ENCODE measurements at regions not wholly inside any gene's neighbourhood (a gene's known extent, or its start where the extent isn't known, plus 50 kb on each side); places are given as distances from the start of the nearest gene placed in this dataset.

DNA sequence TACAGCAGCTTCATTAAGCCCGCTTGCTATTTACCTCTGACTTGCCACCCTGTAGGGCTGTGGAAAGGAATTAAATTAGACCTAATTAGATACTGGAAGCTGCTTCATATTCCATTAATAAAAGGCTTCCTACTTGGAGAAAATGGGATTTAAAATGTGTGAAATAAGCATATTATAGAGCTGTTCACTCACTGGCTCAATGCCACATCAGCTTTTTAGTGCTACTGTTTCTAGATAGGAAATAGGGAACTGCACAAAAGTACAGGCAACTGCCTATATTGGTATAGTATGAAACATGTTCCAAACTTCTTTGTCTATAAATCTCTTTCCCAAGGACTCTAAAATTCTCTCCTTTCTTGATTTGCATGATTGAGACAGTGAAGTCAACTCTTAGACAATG, 407.9 kb upstream of the AADAT start:
- intact Hi-C loops (cut with DNase I): no loop called here
- no peak overlapping the region for H3K4me3 ChIP-seq
- H3K27me3 ChIP-seq: no peaks in the 10 kb centered on the region
- no peaks in the 10 kb centered on the region for H3K9me3 ChIP-seq
- TF ChIP-seq POLR2A (IDR thresholded peaks at IDR 0.05): no peak
- TF ChIP-seq, protein P1, sequence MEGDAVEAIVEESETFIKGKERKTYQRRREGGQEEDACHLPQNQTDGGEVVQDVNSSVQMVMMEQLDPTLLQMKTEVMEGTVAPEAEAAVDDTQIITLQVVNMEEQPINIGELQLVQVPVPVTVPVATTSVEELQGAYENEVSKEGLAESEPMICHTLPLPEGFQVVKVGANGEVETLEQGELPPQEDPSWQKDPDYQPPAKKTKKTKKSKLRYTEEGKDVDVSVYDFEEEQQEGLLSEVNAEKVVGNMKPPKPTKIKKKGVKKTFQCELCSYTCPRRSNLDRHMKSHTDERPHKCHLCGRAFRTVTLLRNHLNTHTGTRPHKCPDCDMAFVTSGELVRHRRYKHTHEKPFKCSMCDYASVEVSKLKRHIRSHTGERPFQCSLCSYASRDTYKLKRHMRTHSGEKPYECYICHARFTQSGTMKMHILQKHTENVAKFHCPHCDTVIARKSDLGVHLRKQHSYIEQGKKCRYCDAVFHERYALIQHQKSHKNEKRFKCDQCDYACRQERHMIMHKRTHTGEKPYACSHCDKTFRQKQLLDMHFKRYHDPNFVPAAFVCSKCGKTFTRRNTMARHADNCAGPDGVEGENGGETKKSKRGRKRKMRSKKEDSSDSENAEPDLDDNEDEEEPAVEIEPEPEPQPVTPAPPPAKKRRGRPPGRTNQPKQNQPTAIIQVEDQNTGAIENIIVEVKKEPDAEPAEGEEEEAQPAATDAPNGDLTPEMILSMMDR (IDR thresholded peaks at IDR 0.05): no peak
- no peaks in the 10 kb centered on the region for H3K4me1 ChIP-seq
- no peak overlapping the region for H3K27ac ChIP-seq
- H3K36me3 ChIP-seq: no peaks in the 10 kb centered on the region
- no peak for DNase-seq
- 67 to 85% methylated on average over 1 of the region's 1 CpG for WGBS, 2 donors

DNA sequence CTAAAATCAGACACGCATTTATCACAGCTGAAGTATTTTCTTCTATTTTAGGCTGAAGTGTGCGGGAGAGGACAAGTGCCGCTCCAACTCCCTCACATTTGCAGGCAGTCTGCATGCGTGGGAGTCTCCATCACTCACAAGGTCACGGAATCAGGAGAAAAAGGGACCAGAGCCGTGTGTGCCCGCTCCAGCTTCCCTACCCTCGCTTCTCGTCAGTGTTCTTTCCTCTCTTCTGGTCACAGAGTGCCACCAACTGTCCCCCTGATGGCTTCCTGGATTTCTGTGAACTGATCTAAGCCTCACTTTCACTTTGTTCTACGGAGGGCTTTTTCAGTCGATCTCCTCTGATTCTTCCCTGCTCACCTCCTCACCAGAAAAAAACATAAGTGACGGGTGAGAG, 407.4 kb upstream of the AADAT start:
- no peak for DNase-seq
- H3K9me3 ChIP-seq: no peaks in the 10 kb centered on the region
- intact Hi-C loops (cut with DNase I): no loop called here
- no peak overlapping the region for H3K27ac ChIP-seq
- H3K36me3 ChIP-seq: no peaks in the 10 kb centered on the region
- H3K4me3 ChIP-seq: peak overlapping the region in 1 of 4 donors; percentile 8
- H3K27me3 ChIP-seq: no peaks in the 10 kb centered on the region
- TF ChIP-seq, protein P1 (IDR thresholded peaks at IDR 0.05): no peak
- no peak for TF ChIP-seq POLR2A (IDR thresholded peaks at IDR 0.05)
- H3K4me1 ChIP-seq: no peaks in the 10 kb centered on the region
- 75 to 80% methylated on average over 11 to 12 of the region's 12 CpGs for WGBS, 2 donors

DNA sequence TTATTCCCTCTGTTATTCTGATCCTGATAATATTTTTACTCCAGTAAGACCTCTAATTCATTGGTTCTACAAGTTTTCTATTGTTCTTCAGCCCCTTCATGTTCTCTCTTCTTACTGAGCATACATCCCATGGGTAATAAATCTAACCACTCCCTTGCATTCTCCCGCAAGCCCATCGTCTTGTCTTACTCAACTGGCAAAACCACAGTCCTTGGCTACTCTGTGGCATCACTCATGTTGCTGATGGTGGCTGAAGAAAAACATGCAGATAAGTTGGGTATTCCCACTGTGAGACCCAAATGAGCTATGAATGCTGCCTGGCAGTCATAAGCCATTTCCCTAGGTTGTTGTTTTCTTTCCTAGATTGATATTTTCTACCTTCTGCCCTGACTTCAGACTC, 402.2 kb upstream of the AADAT start:
- H3K4me3 ChIP-seq: no peak overlapping the region
- no peaks in the 10 kb centered on the region for H3K4me1 ChIP-seq
- no peaks in the 10 kb centered on the region for H3K36me3 ChIP-seq
- H3K27ac ChIP-seq: no peak overlapping the region
- TF ChIP-seq, protein P1 (IDR thresholded peaks at IDR 0.05): no peak
- TF ChIP-seq POLR2A (IDR thresholded peaks at IDR 0.05): no peak
- no peak for DNase-seq
- intact Hi-C loops (cut with DNase I): no loop called here
- WGBS, 2 donors: 39 to 93% methylated on average over 2 of the region's 2 CpGs
- H3K9me3 ChIP-seq: no peaks in the 10 kb centered on the region
- no peaks in the 10 kb centered on the region for H3K27me3 ChIP-seq

DNA sequence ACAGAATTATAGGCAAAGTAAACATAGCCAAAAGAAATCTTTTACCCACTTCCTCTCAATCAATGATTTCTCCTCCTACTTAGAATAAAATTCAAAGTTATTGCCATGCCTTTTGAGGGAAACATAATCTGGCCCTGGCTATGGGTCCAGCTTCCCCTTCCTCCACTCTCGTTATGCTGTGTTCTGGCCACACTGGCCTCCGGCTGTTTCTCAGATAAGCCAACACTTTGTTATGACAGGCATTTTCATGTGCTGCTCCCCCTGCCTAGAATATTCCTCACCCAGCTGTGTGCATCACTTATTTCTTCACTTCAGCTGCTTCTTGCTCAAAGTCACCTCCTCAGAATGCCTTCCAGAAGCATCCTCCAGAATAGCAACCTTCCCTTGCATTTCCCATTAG, 386.6 kb upstream of the AADAT start:
- Histone ChIP-seq H3K36me3 (no peaks in the 10 kb centered on the region), H3K4me1 (no peaks in the 10 kb centered on the region), H3K9me3 (no peaks in the 10 kb centered on the region), H3K27me3 (no peaks in the 10 kb centered on the region), H3K4me3 (no peak overlapping the region), H3K27ac (no peak overlapping the region)
- DNase-seq: no peak
- TF ChIP-seq, protein P1 (IDR thresholded peaks at IDR 0.05): no peak
- no peak for TF ChIP-seq POLR2A (IDR thresholded peaks at IDR 0.05)
- 30 to 38% methylated on average over 2 of the region's 2 CpGs for WGBS, 2 donors
- intact Hi-C loops (cut with DNase I): no loop called here

DNA sequence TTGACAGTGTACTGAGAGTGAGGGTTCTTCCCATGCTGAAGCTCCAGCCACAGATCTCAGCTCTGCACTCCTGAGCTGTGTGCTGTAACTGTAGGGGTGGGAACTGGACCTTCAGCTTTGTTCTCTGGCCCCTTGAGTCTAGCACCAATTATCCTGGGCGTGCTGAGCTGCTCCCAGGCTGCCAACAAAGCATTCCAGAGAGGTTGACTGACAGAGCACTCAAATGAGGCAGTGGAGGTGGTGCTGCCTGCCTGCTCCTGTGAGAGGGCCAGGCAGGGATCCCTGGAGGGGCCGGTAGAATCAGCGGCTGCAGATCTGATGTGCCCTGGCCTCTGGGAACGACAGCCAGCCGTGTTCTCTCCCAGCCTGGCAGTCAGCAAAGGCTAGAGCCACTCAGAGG, 375.7 kb upstream of the AADAT start:
- H3K36me3 ChIP-seq: no peaks in the 10 kb centered on the region
- H3K27me3 ChIP-seq: no peaks in the 10 kb centered on the region
- WGBS, 2 donors: 69% methylated on average over 4 of the region's 5 CpGs; no CpG with 5 or more reads in 1 of the 2 donors
- no peak for DNase-seq
- intact Hi-C loops (cut with DNase I): no loop called here
- TF ChIP-seq POLR2A (IDR thresholded peaks at IDR 0.05): no peak
- TF ChIP-seq, protein P1 (IDR thresholded peaks at IDR 0.05): no peak
- peaks cover 0 to 3% (median 0%) of the 10 kb centered on the region in 3 donors for H3K9me3 ChIP-seq
- H3K4me3 ChIP-seq: no peak overlapping the region
- no peaks in the 10 kb centered on the region for H3K4me1 ChIP-seq
- no peak overlapping the region for H3K27ac ChIP-seq

Measured in esophagus squamous epithelium (tissue), 5 donors.